H1 (cell line): ENCODE measurements at regions not wholly inside any gene's neighbourhood (a gene's known extent, or its start where the extent isn't known, plus 50 kb on each side); places are given as distances from the start of the nearest gene placed in this dataset.

Experiments used
- CTCF ChIA-PET: fragments of 300-600 bp; sonication (Branson Sonifier 250); formaldehyde crosslinking; loops from one replicate; lab custom pipeline; 2021; ENCODE audit not compliant: partially characterized antibody; lab: Charles Lee
- POLR2A ChIA-PET: fragments of 300-600 bp; sonication (Branson Sonifier 250); formaldehyde crosslinking; loops from one replicate; lab custom pipeline; 2021; ENCODE audit warnings: inconsistent platforms; ENCODE audit not compliant: partially characterized antibody; lab: Charles Lee
- DNase-seq, 2 experiments: peaks; one replicate each; pipeline versions ENCODE4 v3.0.0 to v3.0.0-alpha.2; 2010 to 2022; ENCODE audit warnings: low spot score in 2 of 2, low read depth in 1 of 2, mixed read lengths in 1 of 2
- FAIRE-seq: peaks from 2 replicates; lab custom pipeline; 2011; peaks lifted over from hg19 to GRCh38; lab: Jason Lieb, UNC
- H2AFZ ChIP-seq: 2 replicates; pipeline ENCODE4 v1.8.1; 2012; ENCODE audit warnings: low read length, inconsistent platforms
- H2AK5ac ChIP-seq: 2 replicates; pipeline ENCODE4 v1.6.1; 2013; ENCODE audit warnings: low read depth, low read length
- H2BK120ac ChIP-seq: replicated peaks from 2 replicates; pipeline ENCODE3; 2013; ENCODE audit warnings: low read depth, low read length, inconsistent platforms
- H2BK12ac ChIP-seq: 2 replicates; pipeline ENCODE4 v1.6.1; 2013; ENCODE audit warnings: low read depth, low read length
- H2BK15ac ChIP-seq: 2 replicates; pipeline ENCODE4 v1.6.1; 2013; ENCODE audit warnings: low read length
- H2BK20ac ChIP-seq: 2 replicates; pipeline ENCODE4 v1.6.1; 2013; ENCODE audit warnings: low read length
- H2BK5ac ChIP-seq: 2 replicates; pipeline ENCODE4 v1.6.1; 2013; ENCODE audit warnings: low read depth, low read length
- H3K14ac ChIP-seq: 2 replicates; pipeline ENCODE4 v1.6.1; 2013; ENCODE audit warnings: inconsistent platforms; ENCODE audit not compliant: insufficient read length
- H3K18ac ChIP-seq: 2 replicates; pipeline ENCODE4 v1.6.1; 2013; ENCODE audit warnings: low read length; ENCODE audit errors: extremely low read depth
- H3K23ac ChIP-seq: 2 replicates; pipeline ENCODE4 v1.6.1; 2013; ENCODE audit warnings: inconsistent platforms; ENCODE audit not compliant: insufficient read length
- H3K23me2 ChIP-seq: 2 replicates; pipeline ENCODE4 v1.6.1; 2013; ENCODE audit warnings: low read depth, low read length
- H3K27ac ChIP-seq: 2 replicates; pipeline ENCODE4 v1.6.1; 2011; ENCODE audit warnings: low read depth, low read length, inconsistent platforms
- H3K27me3 ChIP-seq, 4 experiments: replicated peaks in 1 of 4; 1 replicate in 1 of 4; 2 replicates in 3 of 4; pipeline versions ENCODE4 v1.6.1 to v1.8.1; 2011 to 2013; ENCODE audit warnings: low read length in 3 of 4, mild to moderate bottlenecking in 3 of 4, inconsistent platforms in 2 of 4, mixed read lengths in 2 of 4, moderate library complexity in 1 of 4; ENCODE audit not compliant: control insufficient read depth in 3 of 4, insufficient read depth in 3 of 4; ENCODE audit errors: extremely low read depth in 1 of 4
- H3K36me3 ChIP-seq, 4 experiments: 2 replicates each; pipeline versions ENCODE4 v1.6.1 to v1.8.1; 2011 to 2013; ENCODE audit warnings: mild to moderate bottlenecking in 4 of 4, low read length in 3 of 4, moderate library complexity in 2 of 4, control low read depth in 1 of 4, inconsistent platforms in 1 of 4; ENCODE audit not compliant: insufficient read depth in 4 of 4, control insufficient read depth in 2 of 4
- H3K4ac ChIP-seq: replicated peaks from 2 replicates; pipeline ENCODE3; 2013; ENCODE audit warnings: low read length, low read depth, mixed read lengths, inconsistent platforms; ENCODE audit not compliant: insufficient read length
- H3K4me1 ChIP-seq, 4 experiments: replicated peaks in 1 of 4; 1 replicate in 1 of 4; 2 replicates in 3 of 4; pipeline versions ENCODE4 v1.6.1 to v1.8.1; 2011 to 2013; ENCODE audit warnings: low read length in 3 of 4, inconsistent platforms in 2 of 4, mixed read lengths in 1 of 4; ENCODE audit not compliant: insufficient read depth in 4 of 4, control insufficient read depth in 3 of 4
- H3K4me2 ChIP-seq, 2 experiments: 2 replicates each; pipeline versions ENCODE4 v1.6.1 to v1.8.1; 2011 to 2013; ENCODE audit warnings: low read depth in 2 of 2, low read length in 2 of 2, control low read depth in 1 of 2, inconsistent platforms in 1 of 2, mild to moderate bottlenecking in 1 of 2; ENCODE audit not compliant: insufficient read depth in 1 of 2
- H3K4me3 ChIP-seq, 4 experiments: fragments of 200-600, 300-600 bp in 1 of 4; sonication (generic), shearing (Covaris generic), sonication (Bioruptor Twin) in 1 of 4; 2 replicates each; pipeline versions ENCODE4 v1.5.1 to v1.8.1; 2011 to 2016; ENCODE audit warnings: low read length in 4 of 4, low read depth in 3 of 4, control low read depth in 2 of 4, inconsistent platforms in 2 of 4, mild to moderate bottlenecking in 2 of 4, mixed read lengths in 1 of 4, moderate library complexity in 1 of 4; ENCODE audit not compliant: insufficient read depth in 2 of 4; ENCODE audit errors: extremely low read depth in 1 of 4
- H3K56ac ChIP-seq: replicated peaks from 2 replicates; pipeline ENCODE3; 2013; ENCODE audit warnings: low read depth, mild to moderate bottlenecking, mixed read lengths, low read length, inconsistent platforms; ENCODE audit not compliant: insufficient read length
- H3K79me1 ChIP-seq: 2 replicates; pipeline ENCODE4 v1.6.1; 2013; ENCODE audit warnings: low read depth, low read length, control low read depth
- H3K79me2 ChIP-seq, 2 experiments: 2 replicates each; pipeline versions ENCODE4 v1.6.1 to v1.8.1; 2012 to 2013; ENCODE audit warnings: low read length in 2 of 2, mild to moderate bottlenecking in 2 of 2, inconsistent platforms in 1 of 2; ENCODE audit not compliant: insufficient read depth in 2 of 2, control insufficient read depth in 1 of 2
- H3K9ac ChIP-seq, 4 experiments: replicated peaks in 1 of 4; 1 replicate in 1 of 4; 2 replicates in 3 of 4; pipeline versions ENCODE4 v1.6.1 to v1.8.1; 2011 to 2013; ENCODE audit warnings: low read depth in 3 of 4, low read length in 3 of 4, control low read depth in 2 of 4, mild to moderate bottlenecking in 2 of 4, moderate library complexity in 2 of 4, inconsistent platforms in 1 of 4; ENCODE audit errors: extremely low read depth in 1 of 4
- H3K9me3 ChIP-seq, 2 experiments: 2 replicates each; pipeline versions ENCODE4 v1.6.1 to v1.8.1; 2012 to 2013; ENCODE audit warnings: mild to moderate bottlenecking in 2 of 2, moderate library complexity in 2 of 2, control low read depth in 1 of 2, inconsistent platforms in 1 of 2, low read depth in 1 of 2, low read length in 1 of 2, mixed read lengths in 1 of 2; ENCODE audit not compliant: insufficient read depth in 2 of 2
- H4K20me1 ChIP-seq, 2 experiments: replicated peaks in 1 of 2; 2 replicates each; pipeline versions ENCODE3 to v1.8.1; 2011 to 2013; ENCODE audit warnings: inconsistent platforms in 2 of 2, low read length in 2 of 2, mild to moderate bottlenecking in 1 of 2; ENCODE audit not compliant: insufficient read depth in 2 of 2, control insufficient read depth in 1 of 2
- H4K5ac ChIP-seq: 2 replicates; pipeline ENCODE4 v1.6.1; 2013; ENCODE audit warnings: low read length, low read depth, mixed read lengths, inconsistent platforms; ENCODE audit not compliant: insufficient read length
- H4K8ac ChIP-seq: 2 replicates; pipeline ENCODE4 v1.8.0; 2013; ENCODE audit warnings: mild to moderate bottlenecking, moderate library complexity, low read length, inconsistent platforms; ENCODE audit not compliant: insufficient read depth; ENCODE audit errors: extremely low read depth
- H4K91ac ChIP-seq: replicated peaks from 2 replicates; pipeline ENCODE3; 2013; ENCODE audit warnings: low read length, mixed read lengths, inconsistent platforms; ENCODE audit not compliant: insufficient read length
- BACH1 ChIP-seq: IDR thresholded peaks from 2 replicates; pipeline ENCODE4 v1.6.1; 2012; ENCODE audit warnings: low read length, improper control_type of control experiment
- CBX5 ChIP-seq: fragments of 300-800, 300-1000 bp; sonication (generic); IDR thresholded peaks from 2 replicates; pipeline ENCODE4 v1.7.1; 2016; ENCODE audit warnings: antibody characterized with exemption, low read length, low read depth
- CEBPB ChIP-seq: IDR thresholded peaks from 2 replicates; pipeline ENCODE4 v1.6.1; 2012; ENCODE audit warnings: low read depth, low read length
- RAD21 ChIP-seq, 2 experiments: IDR thresholded peaks in 1 of 2; conservative IDR thresholded peaks in 1 of 2; 2 replicates each; pipeline ENCODE4 v1.6.1; 2011; ENCODE audit warnings: low read depth in 2 of 2, low read length in 2 of 2, improper control_type of control experiment in 1 of 2, inconsistent platforms in 1 of 2, mild to moderate bottlenecking in 1 of 2, moderate library complexity in 1 of 2
- RNF2 ChIP-seq: fragments of 200-900, 300-1000 bp; sonication (generic); IDR thresholded peaks from 2 replicates; pipeline ENCODE4 v1.7.1; 2016; ENCODE audit warnings: borderline replicate concordance, low read depth, mild to moderate bottlenecking, antibody characterized with exemption, low read length; ENCODE audit not compliant: poor library complexity, severe bottlenecking; ENCODE audit errors: missing control alignments
- SIRT6 ChIP-seq: IDR thresholded peaks from one replicate; pipeline ENCODE4 v1.7.1; 2012; ENCODE audit warnings: low read length, inconsistent platforms
- SP1 ChIP-seq: IDR thresholded peaks from 2 replicates; pipeline ENCODE4 v1.6.1; 2011; ENCODE audit warnings: low read depth, low read length
- TAF7 ChIP-seq: optimal IDR thresholded peaks from 2 replicates; pipeline ENCODE3; 2011; ENCODE audit warnings: low read depth, mild to moderate bottlenecking, inconsistent platforms, low read length, moderate library complexity, borderline replicate concordance
- YY1 ChIP-seq: IDR thresholded peaks from 2 replicates; pipeline ENCODE4 v1.6.1; 2011; ENCODE audit warnings: low read depth, mild to moderate bottlenecking, low read length
- WGBS, 2 experiments: shearing (Covaris generic) in 1 of 2; methylation state at CpG; one replicate each; pipeline versions ENCODE4 v1.1.6 to v1.1.7; 2013 to 2015; ENCODE audit warnings: low lambda C conversion rate in 2 of 2, mixed read lengths in 2 of 2, inconsistent platforms in 1 of 2, low coverage in 1 of 2, missing lambda C conversion rate in 1 of 2; ENCODE audit not compliant: insufficient replicate concordance in 2 of 2, insufficient coverage in 1 of 2, insufficient read length in 1 of 2; ENCODE audit errors: extremely low coverage in 1 of 2, missing lambda C conversion rate in 1 of 2; 5-methylcytosine and 5-hydroxymethylcytosine counted together

DNA sequence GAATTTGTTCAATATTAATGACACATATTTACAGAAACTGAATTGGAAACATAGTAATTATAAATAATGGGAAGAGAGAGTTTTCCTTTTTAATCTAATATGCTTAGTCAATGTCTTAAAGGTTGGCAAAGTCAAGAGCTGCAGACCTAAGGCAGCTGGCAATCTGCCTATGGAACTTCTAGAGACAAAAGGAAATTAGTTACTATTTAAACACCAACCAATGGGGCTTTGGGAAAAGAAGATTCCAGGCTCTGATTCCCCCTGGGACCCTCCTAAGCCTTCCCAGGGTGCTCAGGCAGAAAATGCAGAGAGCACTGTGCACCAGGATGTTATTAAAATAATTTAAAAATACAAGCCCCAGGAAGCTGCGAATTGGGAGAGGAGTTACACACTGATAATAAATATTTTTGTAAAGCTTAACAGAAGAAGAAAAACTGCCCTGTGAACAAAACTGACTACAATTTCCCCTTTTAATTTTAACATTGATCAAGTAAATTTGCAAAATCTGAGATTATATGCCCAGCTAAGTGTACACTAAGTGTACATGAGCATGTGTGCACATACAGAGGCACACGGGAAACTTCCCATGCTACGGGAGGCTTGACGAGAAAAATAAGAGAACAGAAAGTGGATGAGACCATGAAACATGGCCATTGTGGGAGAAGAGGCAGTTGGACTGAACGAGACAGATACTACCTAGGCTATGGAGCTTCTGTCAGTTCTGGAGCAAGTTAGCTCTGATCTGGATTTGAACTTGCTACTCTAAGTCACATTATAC is 77.4 kb upstream of the ADAMTS16 start:
- POLR2A ChIA-PET = no interaction called here
- Histone ChIP-seq H2BK120ac (no peak overlapping the region), H3K18ac (no peak overlapping the region), H4K91ac (no peak overlapping the region), H4K20me1 (no peaks in the 10 kb centered on the region), H3K4me2 (no peak overlapping the region), H3K9ac (no peak overlapping the region), H3K23me2 (no peaks in the 10 kb centered on the region), H4K5ac (no peak overlapping the region), H2BK12ac (no peak overlapping the region; the same call in 1 of the 2 replicates), H3K4me1 (no peaks in the 10 kb centered on the region), H2BK20ac (no peak overlapping the region), H3K4ac (no peak overlapping the region), H3K36me3 (no peaks in the 10 kb centered on the region), H3K4me3 (no peak overlapping the region), H4K8ac (no peak overlapping the region; the same call in 1 of the 2 replicates), H3K14ac (no peak overlapping the region), H3K9me3 (0 out of 4 replicates have a peak, but pooled peaks cover 0 to 3% of the 10 kb centered on the region in 2 experiments), H2BK5ac (no peak overlapping the region), H2AK5ac (no peak overlapping the region), H2AFZ (no peak overlapping the region), H3K79me1 (no peaks in the 10 kb centered on the region), H3K27me3 (no peaks in the 10 kb centered on the region), H3K23ac (no peak overlapping the region), H3K79me2 (no peaks in the 10 kb centered on the region), H3K56ac (no peak overlapping the region), H2BK15ac (no peak overlapping the region), H3K27ac (no peak overlapping the region)
- DNase-seq (no peak), FAIRE-seq (no peak)
- WGBS, 2 experiments = 87% methylated on average over 5 of the region's 5 CpGs; no CpG with 5 or more reads in 1 of the 2 experiments
- CTCF ChIA-PET = interaction anchor here (0.5 to 1.8 kb wide), 12 partner anchors 8 to 360 kb away, joined by 3 to 5 read pairs (median 3); partner anchors contain the start of gene ICE1
- TF ChIP-seq SIRT6 (no peak), CBX5 (no peak), RNF2 (no peak), BACH1 (no peak), RAD21 (IDR thresholded peaks at IDR 0.05 in 1 of 2, conservative IDR thresholded peaks at IDR 0.05 in 1 of 2; ENCODE audit: low read depth in 2 of 2, low read length in 2 of 2) (no peak), CEBPB (no peak), SP1 (no peak), TAF7 (no peak), YY1 (no peak)
